GM21447 (cell line): ENCODE measurements at regions not wholly inside any gene's neighbourhood (a gene's known extent, or its start where the extent isn't known, plus 50 kb on each side); places are given as distances from the start of the nearest gene placed in this dataset.
"Not testable (repeated sequence)": the region's sequence is repeated elsewhere in the genome, so short reads cannot be mapped to it uniquely, and the experiment has no call there.

ENCODE experiments used
- ATAC-seq: cut with Tn5 transposase; IDR thresholded peaks from one replicate; pipeline ENCODE4 v1.9.1; 2021; ENCODE audit not compliant: unreplicated experiment

DNA sequence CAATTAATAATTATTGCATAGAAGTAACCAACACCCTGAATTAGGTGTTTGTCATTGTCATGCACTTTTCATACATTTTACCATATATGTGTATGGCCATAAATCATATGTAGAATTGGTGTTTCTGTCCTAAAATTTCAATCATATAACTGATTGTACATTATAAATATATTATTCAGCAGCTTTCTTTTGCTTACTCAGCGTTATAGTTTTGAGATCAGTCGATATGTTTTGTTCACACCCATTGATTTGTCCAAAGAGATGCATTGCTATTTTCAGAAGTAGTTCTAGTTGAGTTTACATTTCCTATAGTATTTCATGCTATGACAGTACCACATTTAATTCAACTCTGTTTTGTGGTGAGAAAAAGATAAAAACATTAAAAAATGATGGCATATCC, 50.5 kb upstream of the PARP4 start:
- ATAC-seq = no peak

DNA sequence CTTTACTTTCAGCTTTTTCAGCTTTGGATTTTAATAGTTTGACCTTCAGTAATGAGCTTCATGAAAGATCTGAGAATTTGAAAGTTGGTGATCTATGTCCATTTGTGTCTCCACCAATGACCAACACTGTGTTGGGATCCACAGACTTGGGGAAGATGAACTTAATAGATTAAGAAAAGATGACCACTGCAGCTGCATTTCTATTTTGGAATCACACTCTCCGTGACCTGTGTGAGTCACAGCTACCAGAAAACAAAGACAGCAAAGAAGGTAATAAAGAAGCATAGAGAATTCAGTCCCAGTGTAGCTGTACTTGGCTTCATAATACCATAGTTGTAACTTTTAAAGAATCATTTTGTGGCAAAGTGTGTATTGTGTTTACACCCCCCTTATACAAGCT, 51.4 kb upstream of the PARP4 start:
- not testable (repeated sequence) for ATAC-seq

DNA sequence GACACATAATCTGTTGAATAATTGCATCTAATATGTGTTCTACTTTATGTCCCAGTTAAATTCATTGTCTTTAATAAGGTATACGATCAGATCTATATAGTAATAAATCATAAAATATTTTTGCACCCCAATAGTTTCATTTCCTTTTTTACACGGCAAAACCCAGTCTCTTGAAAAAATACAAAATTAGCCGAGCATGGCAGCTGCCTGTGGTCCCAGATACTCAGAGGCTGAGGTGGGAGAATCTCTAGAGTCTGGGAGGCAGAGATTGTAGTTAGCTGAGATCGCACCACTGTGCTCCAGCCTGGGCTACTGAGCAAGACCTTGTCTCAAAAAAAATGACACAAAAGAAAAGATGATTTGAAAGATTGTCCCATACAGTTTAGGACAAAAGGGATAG, 52.3 kb upstream of the PARP4 start:
- ATAC-seq = peak; percentile 72

DNA sequence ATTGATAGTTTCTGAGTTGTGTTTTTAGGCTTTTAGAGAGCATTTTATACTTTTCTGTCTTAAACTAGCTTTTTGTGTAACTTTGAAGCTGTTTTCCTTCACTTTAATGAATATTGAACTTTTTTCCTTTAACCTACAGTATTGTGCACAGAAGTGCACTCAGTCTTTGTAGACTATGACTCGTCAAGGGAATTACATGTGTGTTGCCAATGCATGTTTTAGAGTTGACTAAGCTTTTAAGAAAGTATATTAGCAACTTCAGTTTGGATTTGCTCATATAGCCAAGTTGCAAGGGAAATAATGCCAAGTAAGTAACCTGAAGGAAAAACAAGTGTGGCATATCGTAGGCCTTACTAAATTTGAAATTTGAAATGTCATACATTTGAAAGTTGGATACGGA, 55.0 kb upstream of the PARP4 start:
- ATAC-seq = not testable (repeated sequence)

DNA sequence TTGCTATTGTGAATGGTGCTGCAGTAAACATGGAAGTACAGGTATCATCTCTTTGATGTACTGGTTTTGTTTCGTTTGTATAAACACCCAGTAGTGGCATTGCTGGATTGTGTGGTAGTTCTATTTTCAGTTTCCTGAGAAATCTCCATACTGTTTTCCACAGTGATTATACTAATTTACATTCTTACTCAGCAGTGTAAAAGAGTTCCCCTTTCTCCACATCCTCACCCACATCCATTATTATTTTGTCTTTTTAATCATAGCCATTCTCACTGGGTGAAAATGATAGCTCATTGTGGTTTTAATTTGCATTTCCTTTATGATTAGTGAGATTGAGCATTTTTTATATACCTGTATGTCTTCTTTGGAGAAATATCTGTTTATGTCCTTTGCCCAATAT, 62.3 kb upstream of the PARP4 start:
- no peak for ATAC-seq

DNA sequence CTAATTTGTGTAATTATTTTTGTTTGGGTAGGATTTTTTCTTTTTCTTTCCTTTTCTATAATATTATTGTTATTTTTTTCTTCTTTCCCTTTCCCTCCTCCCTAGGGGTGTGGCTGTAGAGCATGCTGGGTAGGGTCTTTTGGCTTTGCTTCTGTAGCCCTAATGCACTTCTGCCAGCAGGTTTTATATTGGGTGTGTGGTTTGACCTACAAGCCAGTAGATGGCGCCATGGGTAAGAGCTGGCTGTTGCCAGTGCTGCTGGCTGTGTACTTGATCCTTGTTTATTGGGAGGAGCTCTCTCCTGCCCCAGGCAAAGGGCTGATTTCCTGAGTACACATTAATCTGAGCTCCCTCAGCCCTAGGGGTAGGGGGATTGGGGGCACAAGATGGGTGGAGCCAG, 67.7 kb upstream of the PARP4 start:
- not testable (repeated sequence) for ATAC-seq

DNA sequence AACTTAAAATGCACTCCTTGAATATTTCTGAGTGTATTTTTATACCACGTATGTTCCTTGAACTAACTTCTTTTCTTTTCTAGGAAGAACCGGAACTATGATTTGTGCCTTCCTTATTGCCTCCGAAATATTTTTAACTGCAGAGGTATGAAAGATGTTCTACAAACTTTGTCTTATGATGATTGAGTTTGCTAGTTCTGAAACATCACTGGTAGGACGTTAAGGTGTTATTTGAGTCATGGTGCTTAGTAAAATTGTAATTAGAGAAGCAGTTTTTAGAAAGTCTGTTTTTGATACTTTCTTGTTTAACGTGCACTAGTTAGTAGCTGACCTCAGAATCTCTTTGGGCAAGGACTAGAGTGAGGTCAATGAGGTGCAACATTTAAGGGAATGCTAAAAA, 69.0 kb upstream of the PARP4 start:
- not testable (repeated sequence) for ATAC-seq

DNA sequence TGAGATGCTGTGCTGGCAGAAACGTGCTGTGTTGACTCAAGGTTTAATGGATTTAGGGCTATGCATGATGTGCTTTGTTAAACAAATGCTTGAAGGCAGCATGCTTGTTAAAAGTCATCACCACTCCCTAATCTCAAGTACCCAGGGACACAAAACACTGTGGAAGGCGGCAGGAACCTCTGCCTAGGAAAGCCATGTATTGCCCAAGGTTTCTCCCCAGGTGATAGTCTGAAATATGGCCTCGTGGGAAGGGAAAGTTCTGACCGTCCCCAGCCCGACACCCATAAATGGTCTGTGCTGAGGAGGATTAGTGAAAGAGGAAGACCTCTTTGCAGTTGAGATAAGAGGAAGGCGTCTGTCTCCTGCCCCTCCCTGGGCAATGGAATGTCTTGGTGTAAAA, 79.1 kb upstream of the PARP4 start:
- ATAC-seq = not testable (repeated sequence)

DNA sequence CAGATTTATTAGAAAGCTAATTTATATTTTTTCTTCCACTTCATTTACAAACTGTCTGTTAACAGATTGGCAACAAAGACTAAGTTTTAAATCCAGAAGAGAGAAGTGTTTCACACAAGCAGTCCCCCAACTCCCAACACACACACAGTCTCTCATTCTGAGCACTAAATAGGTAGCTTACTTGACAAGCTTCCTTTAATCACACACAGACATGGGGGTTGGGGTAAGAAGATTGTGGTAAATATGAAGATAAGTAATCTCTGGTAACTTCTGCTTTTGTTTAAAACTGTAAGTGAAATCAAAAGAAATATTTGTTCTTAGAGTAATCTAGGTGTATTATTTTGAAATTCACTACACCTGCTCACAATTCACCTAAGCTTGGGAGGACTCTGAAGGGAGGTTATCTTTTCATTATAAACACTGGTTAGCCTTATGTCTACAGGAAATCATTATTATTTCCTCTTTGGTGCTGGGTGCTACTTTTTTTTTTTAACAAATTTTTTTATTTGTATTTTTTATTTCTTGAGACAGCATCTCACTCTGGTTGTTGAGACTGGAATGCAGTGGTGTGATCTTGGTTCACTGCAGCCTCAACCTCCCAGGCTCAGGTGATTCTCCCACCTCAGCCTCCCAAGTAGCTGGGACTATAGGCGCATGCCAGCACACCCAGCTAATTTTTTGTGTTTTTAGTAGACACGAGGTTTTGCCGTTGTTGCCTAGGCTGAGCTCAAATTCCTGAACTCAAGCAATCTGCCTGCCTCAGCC, 82.1 kb upstream of the ATP12A start:
- ATAC-seq = not testable (repeated sequence)

DNA sequence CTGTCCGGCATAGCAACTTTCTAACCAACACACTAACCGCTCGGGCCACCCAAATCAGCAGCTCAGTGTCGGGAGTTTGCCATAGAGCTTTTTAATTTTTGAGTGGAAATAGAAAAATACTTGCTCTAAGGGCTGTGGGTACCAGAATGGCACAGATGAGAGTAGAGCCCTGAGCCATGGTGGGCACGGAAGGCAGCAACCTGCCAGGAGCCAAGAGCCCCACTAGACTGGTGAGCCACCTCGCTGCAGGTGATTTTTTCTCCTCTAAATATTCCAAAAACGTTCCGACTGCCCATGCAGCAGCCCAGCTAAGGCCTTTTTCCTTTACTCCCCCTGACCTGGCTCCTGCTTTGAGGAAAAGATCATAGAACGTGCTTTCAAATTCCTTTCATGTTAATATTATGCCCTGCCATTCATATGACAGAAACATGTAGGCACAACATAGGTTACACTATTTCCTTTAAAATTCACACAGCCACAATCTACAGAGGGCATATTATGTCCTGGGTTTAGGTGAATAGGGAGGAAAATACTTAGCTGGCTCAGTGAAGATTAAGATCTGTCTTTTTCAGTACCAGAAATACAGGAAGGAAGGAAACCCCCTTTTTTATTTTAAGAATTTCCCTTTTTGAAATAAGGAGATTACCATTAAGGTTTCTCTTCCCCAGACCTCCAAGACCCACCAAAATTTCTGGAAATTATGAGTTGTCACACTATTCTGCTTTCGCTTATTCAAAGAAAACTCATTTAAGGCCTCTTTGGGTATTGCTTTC, 81.0 kb upstream of the ATP12A start:
- not testable (repeated sequence) for ATAC-seq

DNA sequence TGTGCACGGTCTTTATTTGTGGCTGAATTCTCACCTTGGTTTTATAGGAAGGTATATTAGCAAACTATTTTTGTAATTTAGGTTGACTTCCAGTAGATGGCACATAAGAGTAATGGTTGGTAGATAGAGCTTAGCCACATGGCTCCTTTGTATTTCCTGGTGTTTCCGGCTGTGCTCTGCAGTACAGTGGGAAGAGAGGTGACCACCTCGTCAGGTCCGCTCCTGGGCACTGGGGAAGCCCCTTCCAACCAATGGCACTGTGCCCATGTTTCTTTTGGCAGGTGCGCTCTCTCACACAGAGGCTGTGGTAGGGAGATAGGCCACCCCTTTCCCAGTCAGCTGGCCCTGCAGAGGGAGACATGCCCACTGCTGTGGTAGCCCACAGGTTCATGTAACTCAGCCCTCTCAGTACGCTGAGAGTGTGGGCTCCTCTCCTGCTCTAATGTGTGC, 74.3 kb upstream of the ATP12A start:
- no peak for ATAC-seq

DNA sequence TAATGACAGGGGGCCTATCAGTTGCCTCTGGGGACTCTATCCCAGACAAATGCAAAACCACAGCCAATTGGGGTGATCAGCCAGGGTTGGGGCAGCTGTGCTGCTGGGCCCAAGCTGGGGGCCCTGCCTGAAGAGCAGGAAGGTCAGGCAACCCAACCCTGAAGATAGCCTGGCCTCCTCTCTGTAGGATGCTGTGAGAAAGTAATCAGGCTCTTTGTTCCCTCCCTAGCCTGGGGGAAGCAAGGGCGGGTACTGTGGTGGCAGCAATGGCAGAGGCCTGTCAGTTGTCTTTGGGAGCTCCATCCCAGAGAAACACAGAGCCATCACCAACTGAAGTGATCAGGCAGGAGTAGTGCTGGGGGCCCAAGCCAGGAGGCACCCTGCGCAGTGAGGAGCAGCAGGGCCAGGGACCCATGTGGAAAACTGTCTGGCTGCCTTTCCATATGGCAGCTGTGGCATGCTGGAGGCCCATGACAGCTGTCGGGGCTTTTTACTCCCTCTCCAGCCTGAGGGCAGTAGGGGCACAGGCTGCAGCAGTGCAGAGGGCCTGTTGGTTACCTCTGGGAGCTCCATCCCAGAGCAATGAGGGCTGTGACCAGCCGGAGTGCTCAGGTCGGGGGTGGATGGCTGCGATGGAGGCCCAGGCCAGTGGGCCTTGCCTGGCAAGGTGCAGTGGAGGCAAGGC, 73.6 kb upstream of the ATP12A start:
- ATAC-seq = no peak

DNA sequence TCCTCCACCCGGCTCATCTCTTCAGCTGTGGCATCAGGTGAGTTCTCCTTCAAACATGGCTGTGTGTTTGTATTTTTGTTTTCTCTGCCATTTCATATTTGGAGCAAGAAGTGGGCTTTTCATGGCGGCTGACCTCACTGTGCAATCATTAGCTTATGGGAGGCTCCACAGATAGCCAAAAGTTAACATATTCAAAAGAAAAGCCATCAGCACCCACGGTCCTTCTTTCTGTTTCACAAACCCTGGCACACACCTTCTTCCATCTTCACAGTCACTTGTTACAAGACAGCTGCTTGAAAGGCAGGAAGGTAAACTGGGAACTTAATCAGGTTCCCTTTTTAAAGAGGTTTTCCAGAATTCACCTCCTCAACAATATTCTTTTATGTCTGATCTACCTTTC, 69.3 kb upstream of the ATP12A start:
- no peak for ATAC-seq

DNA sequence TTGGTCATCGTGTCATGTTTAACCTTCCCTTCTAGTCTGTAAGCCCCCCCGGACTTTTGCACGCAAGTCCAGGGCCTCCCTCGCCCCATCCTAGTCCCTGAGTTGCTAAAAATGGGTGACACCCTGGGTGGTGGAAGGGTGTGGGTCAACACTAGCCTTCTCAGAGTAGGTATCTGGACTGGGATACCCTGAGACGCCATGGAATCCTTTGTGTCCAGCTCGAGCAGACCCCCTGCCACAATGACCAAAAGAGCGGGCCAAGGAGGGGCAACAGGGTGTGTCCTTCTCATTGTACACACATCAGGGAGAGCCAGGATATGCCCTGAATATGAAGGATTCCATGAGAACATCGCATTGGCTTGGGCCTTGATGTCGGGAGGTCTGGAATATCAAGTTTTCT, 67.5 kb upstream of the ATP12A start:
- ATAC-seq = no peak

DNA sequence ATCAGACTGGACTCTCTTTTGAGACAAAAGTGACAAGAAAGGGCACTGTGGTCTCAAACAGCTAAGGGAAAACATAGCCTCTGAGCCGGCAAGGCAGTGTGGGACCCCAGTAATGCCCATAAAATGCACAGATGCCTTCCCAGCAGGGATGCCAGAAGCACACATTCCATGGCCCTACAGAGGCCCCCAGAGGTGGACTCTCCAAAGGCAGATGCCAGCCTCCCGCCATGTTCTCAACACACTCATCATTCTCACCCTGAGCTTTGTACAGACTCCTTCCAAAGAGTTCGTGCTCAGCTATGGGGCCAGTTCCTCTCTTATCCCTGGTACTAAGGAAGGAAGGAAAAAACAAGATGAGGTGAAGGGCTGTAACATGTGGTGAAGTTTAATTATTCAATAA, 67.1 kb upstream of the ATP12A start:
- no peak for ATAC-seq

DNA sequence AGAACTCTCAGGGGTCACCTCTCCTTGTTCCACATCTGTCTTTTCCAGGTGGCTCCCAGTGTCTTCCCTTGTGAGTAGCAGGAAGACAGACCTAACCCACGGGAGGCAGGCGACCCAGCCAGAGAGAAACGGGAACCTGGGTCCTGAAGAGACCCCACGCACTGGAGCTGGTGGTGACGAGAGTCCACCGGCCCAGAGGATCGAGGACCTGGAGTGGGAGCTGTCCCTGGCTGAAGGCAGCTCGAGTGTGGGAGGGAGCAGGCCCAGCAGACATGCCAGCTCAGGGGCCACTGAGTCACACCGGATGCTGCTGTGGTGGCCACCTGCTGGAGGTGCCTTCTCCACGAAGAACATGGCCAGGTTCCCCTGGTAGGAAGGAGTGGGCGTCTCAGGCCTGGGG, 66.5 kb upstream of the ATP12A start:
- no peak for ATAC-seq

DNA sequence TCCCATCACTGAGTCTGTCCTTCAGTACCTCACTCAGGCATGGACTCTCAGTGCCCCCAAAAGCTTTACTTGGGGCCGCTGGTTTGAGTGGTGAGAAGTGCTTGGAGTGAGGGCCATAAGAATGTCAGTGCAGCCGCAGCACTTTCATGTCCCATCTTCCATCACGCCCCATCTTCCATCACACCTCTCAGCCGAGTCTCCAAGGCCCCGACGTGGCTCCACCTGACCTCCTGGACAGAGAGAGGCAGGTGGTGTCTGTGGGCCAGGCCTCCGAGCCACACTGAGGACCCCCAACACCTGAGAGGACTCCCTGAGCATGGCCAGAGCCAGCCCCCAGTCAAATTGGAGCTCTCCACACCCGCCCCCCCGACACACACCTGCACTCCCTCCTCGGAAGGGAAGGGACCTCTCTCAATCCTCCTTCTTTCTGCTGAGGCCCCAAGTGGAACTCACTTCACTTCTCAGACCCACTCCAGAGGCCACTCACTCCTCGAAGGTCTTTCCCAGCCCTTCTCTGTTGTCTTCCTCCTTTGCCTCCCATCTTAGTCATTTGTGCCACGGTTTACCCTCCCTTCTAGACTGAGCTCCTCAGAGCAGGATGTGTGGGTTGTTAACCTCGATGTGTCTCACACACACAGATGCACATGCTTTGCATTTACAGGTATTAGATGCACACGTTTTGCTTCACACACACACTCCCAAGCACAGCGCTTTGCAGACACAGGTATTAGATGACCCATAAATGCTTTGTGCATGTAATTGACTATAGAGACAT, 65.7 kb upstream of the ATP12A start:
- no peak for ATAC-seq

DNA sequence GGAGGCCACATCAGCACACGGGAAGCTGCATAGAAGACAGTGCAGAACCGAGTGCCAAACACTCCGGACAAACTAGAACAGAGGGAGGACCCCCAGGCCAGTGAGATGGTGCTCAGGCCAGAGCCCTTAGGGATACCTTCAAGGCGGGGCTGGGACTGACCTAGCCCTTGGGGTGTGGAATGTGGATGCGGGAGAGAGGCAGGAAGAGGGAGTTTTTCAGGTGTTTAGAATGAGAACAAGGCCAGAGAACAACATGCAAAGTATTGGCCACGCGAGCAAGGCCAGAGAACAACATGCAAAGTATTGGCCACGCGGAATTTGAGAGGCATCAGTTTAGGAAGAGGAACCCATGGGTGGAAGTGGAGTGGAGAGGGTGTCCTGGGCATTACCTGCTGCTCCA, 65.1 kb upstream of the ATP12A start:
- no peak for ATAC-seq

DNA sequence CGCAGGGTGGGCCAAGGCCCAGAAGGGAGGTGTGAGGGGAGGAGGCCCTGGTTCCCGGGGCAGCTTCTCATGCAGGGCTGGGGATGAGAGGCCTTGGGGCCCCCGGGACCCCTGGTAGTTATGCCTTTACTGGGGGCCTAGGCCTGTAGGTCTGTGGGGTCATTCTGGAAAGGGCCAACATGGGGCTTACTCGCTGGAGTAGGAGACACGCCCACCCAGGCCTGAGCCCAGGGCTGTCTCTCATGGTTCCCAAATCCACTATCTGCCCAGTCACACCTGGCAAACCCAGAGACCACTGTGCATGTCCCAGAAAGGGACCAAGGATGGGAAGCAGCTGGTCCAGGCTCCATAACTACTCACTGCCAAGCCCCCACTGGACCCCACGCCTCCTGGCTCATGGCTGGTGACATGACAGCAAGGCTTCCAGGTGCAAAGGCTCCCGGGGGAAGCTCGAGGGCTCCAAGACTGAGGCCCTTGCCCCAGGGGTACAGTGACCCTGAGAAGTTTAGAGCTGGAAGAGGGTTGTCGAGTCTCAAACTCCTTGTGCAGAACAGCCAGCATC, 64.2 kb upstream of the ATP12A start:
- ATAC-seq = no peak

DNA sequence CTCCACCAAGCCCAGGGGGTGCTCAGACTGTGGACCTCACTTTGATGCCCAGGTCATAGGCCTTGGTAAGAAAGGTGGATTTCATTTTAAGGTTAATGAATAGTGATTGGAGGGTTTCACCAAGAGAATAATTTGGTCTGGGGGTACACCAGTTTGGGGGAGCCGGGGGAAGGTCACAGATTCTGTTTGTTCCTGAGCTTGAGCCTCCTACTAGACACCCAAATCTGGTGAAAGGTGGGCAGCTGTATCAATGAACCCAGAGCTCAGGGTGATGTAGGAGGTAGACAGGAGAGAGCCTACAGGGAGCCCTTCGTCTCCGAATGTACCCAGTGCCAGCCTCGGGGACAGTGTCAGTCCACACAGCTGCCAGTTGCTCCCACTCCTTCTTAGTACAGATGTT, 63.7 kb upstream of the ATP12A start:
- no peak for ATAC-seq
